SK-N-SH (cell line): ENCODE measurements at regions not wholly inside any gene's neighbourhood (a gene's known extent, or its start where the extent isn't known, plus 50 kb on each side); places are given as distances from the start of the nearest gene placed in this dataset.

Experiments used
- NRF1 ChIP-seq: IDR thresholded peaks from 2 replicates; pipeline ENCODE4 v1.6.1; 2012; ENCODE audit warnings: low read depth, mild to moderate bottlenecking, low read length
- RFX5 ChIP-seq: IDR thresholded peaks from 2 replicates; pipeline ENCODE4 v1.6.1; 2012; ENCODE audit warnings: mild to moderate bottlenecking, improper control_type of control experiment, low read length
- TF ChIP-seq, protein P1 (sequence below): IDR thresholded peaks from 2 replicates; pipeline ENCODE4 v1.6.1; 2012; ENCODE audit warnings: mild to moderate bottlenecking, low read depth, low read length, moderate library complexity
- TF ChIP-seq, protein P2 (sequence below): IDR thresholded peaks from 2 replicates; pipeline ENCODE4 v1.4.0; 2012; ENCODE audit warnings: low read depth, borderline replicate concordance
- TF ChIP-seq, protein P3 (sequence below): fragments of 200-600 bp; sonication (generic); IDR thresholded peaks from 2 replicates; pipeline ENCODE4 v1.6.1; 2017; ENCODE audit warnings: antibody characterized with exemption, mild to moderate bottlenecking, moderate library complexity
- TF ChIP-seq, protein P4 (sequence below): IDR thresholded peaks from 2 replicates; pipeline ENCODE4 v1.4.0; 2012; ENCODE audit warnings: low read depth

DNA sequence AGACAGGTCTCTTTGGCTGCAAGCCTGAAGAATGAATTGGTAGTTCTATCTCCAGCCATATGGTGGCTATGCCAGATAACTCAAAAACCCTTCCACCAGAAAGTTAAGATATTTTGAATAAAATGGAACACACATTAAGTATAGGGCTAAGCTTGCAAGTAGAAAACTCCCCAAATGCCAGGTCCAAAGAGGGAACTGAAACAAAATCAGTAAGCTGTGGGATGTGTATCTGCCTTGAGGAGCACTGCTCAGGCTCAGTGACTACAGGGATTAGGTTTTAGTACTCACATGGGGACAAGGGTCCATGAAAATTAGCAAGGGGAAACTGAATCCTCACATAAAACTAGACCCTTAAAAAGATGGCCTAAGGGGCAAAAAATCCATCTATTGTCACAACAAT lies 115.7 kb upstream of the PMFBP1 start:
- TF ChIP-seq, protein P1, sequence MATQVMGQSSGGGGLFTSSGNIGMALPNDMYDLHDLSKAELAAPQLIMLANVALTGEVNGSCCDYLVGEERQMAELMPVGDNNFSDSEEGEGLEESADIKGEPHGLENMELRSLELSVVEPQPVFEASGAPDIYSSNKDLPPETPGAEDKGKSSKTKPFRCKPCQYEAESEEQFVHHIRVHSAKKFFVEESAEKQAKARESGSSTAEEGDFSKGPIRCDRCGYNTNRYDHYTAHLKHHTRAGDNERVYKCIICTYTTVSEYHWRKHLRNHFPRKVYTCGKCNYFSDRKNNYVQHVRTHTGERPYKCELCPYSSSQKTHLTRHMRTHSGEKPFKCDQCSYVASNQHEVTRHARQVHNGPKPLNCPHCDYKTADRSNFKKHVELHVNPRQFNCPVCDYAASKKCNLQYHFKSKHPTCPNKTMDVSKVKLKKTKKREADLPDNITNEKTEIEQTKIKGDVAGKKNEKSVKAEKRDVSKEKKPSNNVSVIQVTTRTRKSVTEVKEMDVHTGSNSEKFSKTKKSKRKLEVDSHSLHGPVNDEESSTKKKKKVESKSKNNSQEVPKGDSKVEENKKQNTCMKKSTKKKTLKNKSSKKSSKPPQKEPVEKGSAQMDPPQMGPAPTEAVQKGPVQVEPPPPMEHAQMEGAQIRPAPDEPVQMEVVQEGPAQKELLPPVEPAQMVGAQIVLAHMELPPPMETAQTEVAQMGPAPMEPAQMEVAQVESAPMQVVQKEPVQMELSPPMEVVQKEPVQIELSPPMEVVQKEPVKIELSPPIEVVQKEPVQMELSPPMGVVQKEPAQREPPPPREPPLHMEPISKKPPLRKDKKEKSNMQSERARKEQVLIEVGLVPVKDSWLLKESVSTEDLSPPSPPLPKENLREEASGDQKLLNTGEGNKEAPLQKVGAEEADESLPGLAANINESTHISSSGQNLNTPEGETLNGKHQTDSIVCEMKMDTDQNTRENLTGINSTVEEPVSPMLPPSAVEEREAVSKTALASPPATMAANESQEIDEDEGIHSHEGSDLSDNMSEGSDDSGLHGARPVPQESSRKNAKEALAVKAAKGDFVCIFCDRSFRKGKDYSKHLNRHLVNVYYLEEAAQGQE, result no peak
- TF ChIP-seq, protein P2, sequence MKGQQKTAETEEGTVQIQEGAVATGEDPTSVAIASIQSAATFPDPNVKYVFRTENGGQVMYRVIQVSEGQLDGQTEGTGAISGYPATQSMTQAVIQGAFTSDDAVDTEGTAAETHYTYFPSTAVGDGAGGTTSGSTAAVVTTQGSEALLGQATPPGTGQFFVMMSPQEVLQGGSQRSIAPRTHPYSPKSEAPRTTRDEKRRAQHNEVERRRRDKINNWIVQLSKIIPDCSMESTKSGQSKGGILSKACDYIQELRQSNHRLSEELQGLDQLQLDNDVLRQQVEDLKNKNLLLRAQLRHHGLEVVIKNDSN, result no peak
- TF ChIP-seq, protein P3, sequence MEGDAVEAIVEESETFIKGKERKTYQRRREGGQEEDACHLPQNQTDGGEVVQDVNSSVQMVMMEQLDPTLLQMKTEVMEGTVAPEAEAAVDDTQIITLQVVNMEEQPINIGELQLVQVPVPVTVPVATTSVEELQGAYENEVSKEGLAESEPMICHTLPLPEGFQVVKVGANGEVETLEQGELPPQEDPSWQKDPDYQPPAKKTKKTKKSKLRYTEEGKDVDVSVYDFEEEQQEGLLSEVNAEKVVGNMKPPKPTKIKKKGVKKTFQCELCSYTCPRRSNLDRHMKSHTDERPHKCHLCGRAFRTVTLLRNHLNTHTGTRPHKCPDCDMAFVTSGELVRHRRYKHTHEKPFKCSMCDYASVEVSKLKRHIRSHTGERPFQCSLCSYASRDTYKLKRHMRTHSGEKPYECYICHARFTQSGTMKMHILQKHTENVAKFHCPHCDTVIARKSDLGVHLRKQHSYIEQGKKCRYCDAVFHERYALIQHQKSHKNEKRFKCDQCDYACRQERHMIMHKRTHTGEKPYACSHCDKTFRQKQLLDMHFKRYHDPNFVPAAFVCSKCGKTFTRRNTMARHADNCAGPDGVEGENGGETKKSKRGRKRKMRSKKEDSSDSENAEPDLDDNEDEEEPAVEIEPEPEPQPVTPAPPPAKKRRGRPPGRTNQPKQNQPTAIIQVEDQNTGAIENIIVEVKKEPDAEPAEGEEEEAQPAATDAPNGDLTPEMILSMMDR, result no peak
- TF ChIP-seq NRF1 (no peak), RFX5 (no peak)
- TF ChIP-seq, protein P4, sequence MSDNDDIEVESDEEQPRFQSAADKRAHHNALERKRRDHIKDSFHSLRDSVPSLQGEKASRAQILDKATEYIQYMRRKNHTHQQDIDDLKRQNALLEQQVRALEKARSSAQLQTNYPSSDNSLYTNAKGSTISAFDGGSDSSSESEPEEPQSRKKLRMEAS, result no peak
